ENCODE measurements at regions not wholly inside any gene's neighbourhood (a gene's known extent, or its start where the extent isn't known, plus 50 kb on each side); places are given as distances from the start of the nearest gene placed in this dataset.

- H3K36me3 Mint-ChIP-seq (ENCODE audit: low read depth): no peaks in the 10 kb centered on the region
- peaks cover 2% of the 10 kb centered on the region for H3K9me3 Mint-ChIP-seq
- TF ChIP-seq CTCF (IDR thresholded peaks at IDR 0.05): no peak
- intact Hi-C loops (cut with micrococcal nuclease): no loop called here
- POLR2A ChIA-PET: no interaction called here
- ATAC-seq (no peak), DNase-seq (no peak)
- no peak overlapping the region for H3K27ac Mint-ChIP-seq
- CTCF ChIA-PET: no interaction called here
- no peak overlapping the region for H3K4me3 Mint-ChIP-seq
- H3K27me3 Mint-ChIP-seq: no peaks in the 10 kb centered on the region
- no peaks in the 10 kb centered on the region for H3K4me1 Mint-ChIP-seq (ENCODE audit: low read depth)
These were observed 1135.9 kb upstream of the WWC1 start for GRCh38 chr5:167155387-167156005.

DNA sequence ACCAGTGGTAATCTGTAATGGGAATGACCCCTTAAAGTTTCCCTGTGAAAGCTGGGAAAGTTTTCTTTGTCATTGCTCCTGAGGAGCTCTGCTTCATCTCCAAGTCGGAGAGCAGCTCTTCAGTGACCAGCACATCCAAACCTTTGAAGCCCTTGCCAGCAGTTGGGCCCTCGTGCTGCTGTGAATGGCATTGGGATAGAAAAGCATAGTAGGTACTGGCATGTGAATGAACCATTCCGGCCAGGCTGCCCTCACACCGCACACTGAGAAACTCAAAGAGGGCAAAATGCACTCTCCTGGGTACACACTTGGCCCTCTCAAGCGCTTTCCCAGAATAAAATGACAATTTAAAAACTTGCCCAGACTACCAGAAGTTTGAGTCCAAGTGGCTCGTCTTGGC, 1135.0 kb upstream of the WWC1 start:
- Mint-ChIP-seq H3K4me1 (ENCODE audit: low read depth) (no peaks in the 10 kb centered on the region), H3K9me3 (peaks cover 2% of the 10 kb centered on the region), H3K27ac (no peak overlapping the region), H3K36me3 (ENCODE audit: low read depth) (no peaks in the 10 kb centered on the region), H3K4me3 (no peak overlapping the region), H3K27me3 (no peaks in the 10 kb centered on the region)
- no peak for TF ChIP-seq CTCF (IDR thresholded peaks at IDR 0.05)
- DNase-seq (no peak), ATAC-seq (no peak)
- POLR2A ChIA-PET: no interaction called here
- CTCF ChIA-PET: no interaction called here
- intact Hi-C loops (cut with micrococcal nuclease): no loop called here

- ATAC-seq (no peak), DNase-seq (no peak)
- H3K36me3 Mint-ChIP-seq (ENCODE audit: low read depth): no peaks in the 10 kb centered on the region
- intact Hi-C loops (cut with micrococcal nuclease): no loop called here
- no peak overlapping the region for H3K4me3 Mint-ChIP-seq
- no peak overlapping the region for H3K27ac Mint-ChIP-seq
- no peaks in the 10 kb centered on the region for H3K27me3 Mint-ChIP-seq
- POLR2A ChIA-PET: no interaction called here
- H3K4me1 Mint-ChIP-seq (ENCODE audit: low read depth): no peaks in the 10 kb centered on the region
- H3K9me3 Mint-ChIP-seq: peaks cover 2% of the 10 kb centered on the region
- CTCF ChIA-PET: no interaction called here
- TF ChIP-seq CTCF (IDR thresholded peaks at IDR 0.05): no peak
These were observed 1132.9 kb upstream of the WWC1 start for GRCh38 chr5:167158588-167158987.

- CTCF ChIA-PET: no interaction called here
- Mint-ChIP-seq H3K27me3 (no peaks in the 10 kb centered on the region), H3K9me3 (peaks cover 2% of the 10 kb centered on the region), H3K27ac (no peak overlapping the region), H3K36me3 (ENCODE audit: low read depth) (no peaks in the 10 kb centered on the region), H3K4me3 (no peak overlapping the region), H3K4me1 (ENCODE audit: low read depth) (no peaks in the 10 kb centered on the region)
- DNase-seq (no peak), ATAC-seq (no peak)
- no peak for TF ChIP-seq CTCF (IDR thresholded peaks at IDR 0.05)
- intact Hi-C loops (cut with micrococcal nuclease): no loop called here
- POLR2A ChIA-PET: no interaction called here
These were observed 1131.1 kb upstream of the WWC1 start for GRCh38 chr5:167160388-167160787.

DNA sequence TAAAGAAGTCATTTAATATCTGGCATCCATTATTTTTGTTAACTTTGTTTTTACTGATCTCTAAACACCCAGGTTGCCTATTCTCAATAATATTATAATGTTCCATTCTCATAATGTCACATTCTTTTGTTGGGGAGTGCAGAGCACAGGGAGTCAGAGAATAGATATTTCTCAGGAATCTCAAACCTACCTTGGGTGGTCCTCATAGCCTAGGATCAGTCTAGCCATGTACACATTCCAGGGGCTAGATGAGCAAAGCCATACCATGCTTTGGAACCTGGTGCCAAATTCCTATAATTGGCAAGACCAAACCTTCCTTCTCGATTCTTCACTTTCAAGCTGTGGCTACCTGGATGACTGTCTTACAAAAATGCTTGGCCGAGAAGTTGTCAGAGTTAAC, 1124.7 kb upstream of the WWC1 start:
- H3K27me3 Mint-ChIP-seq: no peaks in the 10 kb centered on the region
- no peak overlapping the region for H3K4me3 Mint-ChIP-seq
- H3K27ac Mint-ChIP-seq: no peak overlapping the region
- no peak for DNase-seq
- no peaks in the 10 kb centered on the region for H3K4me1 Mint-ChIP-seq (ENCODE audit: low read depth)
- intact Hi-C loops (cut with micrococcal nuclease): no loop called here
- ChIA-PET CTCF (no interaction called here), POLR2A (no interaction called here)
- H3K9me3 Mint-ChIP-seq: no peaks in the 10 kb centered on the region
- no peaks in the 10 kb centered on the region for H3K36me3 Mint-ChIP-seq (ENCODE audit: low read depth)
- no peak for ATAC-seq
- no peak for TF ChIP-seq CTCF (IDR thresholded peaks at IDR 0.05)

Measured in activated CD8-positive, alpha-beta T cell treated with anti-CD3 and anti-CD28 coated beads for 36 hours (primary cell).